Stomach (tissue), 8 donors: ENCODE measurements at regions not wholly inside any gene's neighbourhood (a gene's known extent, or its start where the extent isn't known, plus 50 kb on each side); places are given as distances from the start of the nearest gene placed in this dataset.

Experiments
- DNase-seq, 2 donors: peaks; one replicate each; pipeline versions ENCODE4 v3.0.0 to v3.0.0-alpha.2; 2013 to 2019
- H3K27ac ChIP-seq, 5 donors: fragments of 200-600 bp in 4 of 5; sonication (generic) in 4 of 5; one replicate each; pipeline ENCODE4 v1.5.1; 2013 to 2019; ENCODE audit warnings: mild to moderate bottlenecking in 1 of 5, moderate library complexity in 1 of 5
- H3K27me3 ChIP-seq, 3 donors: fragments of 200-600 bp; sonication (generic); one replicate each; pipeline ENCODE4 v1.5.1; 2017 to 2019; ENCODE audit warnings: mixed run types in 1 of 3
- H3K36me3 ChIP-seq, 4 donors: fragments of 200-600 bp; sonication (generic); 1 replicate in 3 of 4; 2 replicates in 1 of 4; pipeline ENCODE4 v1.5.1; 2016 to 2019
- H3K4me1 ChIP-seq, 4 donors: fragments of 200-600 bp; sonication (generic); one replicate each; pipeline ENCODE4 v1.5.1; 2016 to 2019
- H3K4me3 ChIP-seq, 4 donors: fragments of 200-600 bp; sonication (generic) in 3 of 4; one replicate each; pipeline ENCODE4 v1.5.1; 2016 to 2019; ENCODE audit warnings: mild to moderate bottlenecking in 1 of 4
- H3K9me3 ChIP-seq, 4 donors: fragments of 200-600 bp; sonication (generic); one replicate each; pipeline ENCODE4 v1.5.1; 2016 to 2019
- EP300 ChIP-seq: sonication (generic); formaldehyde crosslinking; IDR thresholded peaks from one replicate; pipeline ENCODE4 v1.6.1; 2017; ENCODE audit warnings: antibody characterized with exemption
- POLR2A ChIP-seq, 4 donors: fragments of 450-650 bp; IDR thresholded peaks; one replicate each; pipeline ENCODE4 v1.6.1; 2016; ENCODE audit warnings: antibody characterized with exemption in 4 of 4, control low read depth in 2 of 4, mild to moderate bottlenecking in 1 of 4, moderate library complexity in 1 of 4
- POLR2AphosphoS5 ChIP-seq, 3 donors: sonication (generic); formaldehyde crosslinking; IDR thresholded peaks; one replicate each; pipeline ENCODE4 v1.6.1; 2016; ENCODE audit warnings: antibody characterized with exemption in 3 of 3
- WGBS, 5 donors: extraction: QIAGEN DNeasy Blood & Tissue Kit in 3 of 5; methylation state at CpG; one replicate each; pipeline versions ENCODE4 v1.1.5 to v1.1.7; 2013 to 2018; 5-methylcytosine and 5-hydroxymethylcytosine counted together
- intact Hi-C: fragments of 100-400 bp; cut with DNase I; formaldehyde crosslinking; loops from one replicate; pipeline ENCODE4 v1.15.1; 2023; ENCODE audit warnings: low total_unique reads
- TF ChIP-seq, protein P1 (sequence below), 7 experiments: fragments of 450-650 bp in 4 of 7; fragments of 200-600 bp in 3 of 7; sonication (generic) in 3 of 7; IDR thresholded peaks; one replicate each; pipeline ENCODE4 v1.5.1; 2016 to 2019; ENCODE audit warnings: antibody characterized with exemption in 7 of 7, control low read depth in 2 of 7, mild to moderate bottlenecking in 1 of 7
- donor health status: healthy with polysubstance abuse.
- donor health status: Bipolar disorder and iron deficiency.
- donor health status: healthy.

DNA sequence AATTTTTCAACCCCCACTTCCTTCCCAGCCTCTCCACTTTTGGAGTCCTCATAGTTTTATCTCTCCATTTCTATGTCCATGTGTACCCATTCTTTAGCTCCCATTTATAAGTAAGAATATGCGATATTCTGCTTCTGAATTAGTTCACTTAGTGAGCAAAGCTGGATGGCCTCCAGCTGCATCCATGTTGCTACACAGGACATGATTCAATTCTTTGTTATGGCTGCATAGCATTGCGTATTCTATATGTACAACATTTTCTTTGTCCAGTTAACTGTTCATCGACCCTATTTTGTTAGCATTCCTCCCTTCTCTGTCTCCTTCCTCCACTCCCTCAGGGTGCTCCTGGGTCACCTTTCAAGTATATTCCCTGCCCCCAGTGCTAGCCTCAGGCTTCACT, 210.0 kb upstream of the SSTR4 start:
- Histone ChIP-seq H3K27me3 (no peaks in the 10 kb centered on the region), H3K27ac (no peak overlapping the region), H3K4me3 (no peak overlapping the region), H3K4me1 (peaks cover 0 to 13% (median 0%) of the 10 kb centered on the region in 4 donors), H3K9me3 (no peaks in the 10 kb centered on the region), H3K36me3 (no peaks in the 10 kb centered on the region)
- 87 to 94% (median 90%) methylated on average over 3 of the region's 3 CpGs for WGBS, 5 donors
- DNase-seq, result no peak
- TF ChIP-seq, protein P1, sequence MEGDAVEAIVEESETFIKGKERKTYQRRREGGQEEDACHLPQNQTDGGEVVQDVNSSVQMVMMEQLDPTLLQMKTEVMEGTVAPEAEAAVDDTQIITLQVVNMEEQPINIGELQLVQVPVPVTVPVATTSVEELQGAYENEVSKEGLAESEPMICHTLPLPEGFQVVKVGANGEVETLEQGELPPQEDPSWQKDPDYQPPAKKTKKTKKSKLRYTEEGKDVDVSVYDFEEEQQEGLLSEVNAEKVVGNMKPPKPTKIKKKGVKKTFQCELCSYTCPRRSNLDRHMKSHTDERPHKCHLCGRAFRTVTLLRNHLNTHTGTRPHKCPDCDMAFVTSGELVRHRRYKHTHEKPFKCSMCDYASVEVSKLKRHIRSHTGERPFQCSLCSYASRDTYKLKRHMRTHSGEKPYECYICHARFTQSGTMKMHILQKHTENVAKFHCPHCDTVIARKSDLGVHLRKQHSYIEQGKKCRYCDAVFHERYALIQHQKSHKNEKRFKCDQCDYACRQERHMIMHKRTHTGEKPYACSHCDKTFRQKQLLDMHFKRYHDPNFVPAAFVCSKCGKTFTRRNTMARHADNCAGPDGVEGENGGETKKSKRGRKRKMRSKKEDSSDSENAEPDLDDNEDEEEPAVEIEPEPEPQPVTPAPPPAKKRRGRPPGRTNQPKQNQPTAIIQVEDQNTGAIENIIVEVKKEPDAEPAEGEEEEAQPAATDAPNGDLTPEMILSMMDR (IDR thresholded peaks at IDR 0.05), result no peak
- TF ChIP-seq EP300, result no peak
- TF ChIP-seq POLR2A (IDR thresholded peaks at IDR 0.05), result no peak
- TF ChIP-seq POLR2AphosphoS5 (IDR thresholded peaks at IDR 0.05), result no peak
- intact Hi-C loops, result loop anchor here (10.0 kb wide), 1 partner anchor 60 kb away; no protein-coding TSS in a partner anchor

DNA sequence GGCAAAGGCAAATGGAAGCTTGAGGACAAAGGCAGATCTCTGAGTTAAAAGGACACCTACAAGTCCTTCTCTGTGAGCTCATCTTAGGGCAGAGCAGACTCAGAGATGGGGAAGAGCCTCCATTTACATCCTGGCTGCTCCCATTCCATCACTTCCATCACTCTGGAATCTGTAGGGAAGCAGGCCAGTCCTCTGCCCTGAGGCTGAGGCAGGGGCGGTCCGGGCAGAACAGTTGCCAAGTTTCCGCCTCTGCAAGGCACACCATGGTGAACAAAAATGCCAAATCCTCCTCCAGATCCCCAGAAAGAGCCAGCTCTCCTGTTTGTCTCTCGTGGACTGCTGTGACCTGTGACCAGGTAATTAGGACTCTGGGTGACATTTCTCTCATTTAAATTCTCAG, 209.6 kb upstream of the SSTR4 start:
- 71 to 89% (median 84%) methylated on average over 4 of the region's 4 CpGs for WGBS, 5 donors
- H3K9me3 ChIP-seq, result no peaks in the 10 kb centered on the region
- H3K4me1 ChIP-seq, result peaks cover 0 to 13% (median 0%) of the 10 kb centered on the region in 4 donors
- no peaks in the 10 kb centered on the region for H3K36me3 ChIP-seq
- TF ChIP-seq EP300 (no peak), POLR2A (IDR thresholded peaks at IDR 0.05) (no peak), POLR2AphosphoS5 (IDR thresholded peaks at IDR 0.05) (no peak)
- TF ChIP-seq, protein P1 (IDR thresholded peaks at IDR 0.05), result no peak
- H3K27me3 ChIP-seq, result no peaks in the 10 kb centered on the region
- H3K4me3 ChIP-seq, result no peak overlapping the region
- intact Hi-C loops, result loop anchor here (10.0 kb wide), 1 partner anchor 61 kb away; no protein-coding TSS in a partner anchor
- H3K27ac ChIP-seq, result no peak overlapping the region
- DNase-seq, result no peak

DNA sequence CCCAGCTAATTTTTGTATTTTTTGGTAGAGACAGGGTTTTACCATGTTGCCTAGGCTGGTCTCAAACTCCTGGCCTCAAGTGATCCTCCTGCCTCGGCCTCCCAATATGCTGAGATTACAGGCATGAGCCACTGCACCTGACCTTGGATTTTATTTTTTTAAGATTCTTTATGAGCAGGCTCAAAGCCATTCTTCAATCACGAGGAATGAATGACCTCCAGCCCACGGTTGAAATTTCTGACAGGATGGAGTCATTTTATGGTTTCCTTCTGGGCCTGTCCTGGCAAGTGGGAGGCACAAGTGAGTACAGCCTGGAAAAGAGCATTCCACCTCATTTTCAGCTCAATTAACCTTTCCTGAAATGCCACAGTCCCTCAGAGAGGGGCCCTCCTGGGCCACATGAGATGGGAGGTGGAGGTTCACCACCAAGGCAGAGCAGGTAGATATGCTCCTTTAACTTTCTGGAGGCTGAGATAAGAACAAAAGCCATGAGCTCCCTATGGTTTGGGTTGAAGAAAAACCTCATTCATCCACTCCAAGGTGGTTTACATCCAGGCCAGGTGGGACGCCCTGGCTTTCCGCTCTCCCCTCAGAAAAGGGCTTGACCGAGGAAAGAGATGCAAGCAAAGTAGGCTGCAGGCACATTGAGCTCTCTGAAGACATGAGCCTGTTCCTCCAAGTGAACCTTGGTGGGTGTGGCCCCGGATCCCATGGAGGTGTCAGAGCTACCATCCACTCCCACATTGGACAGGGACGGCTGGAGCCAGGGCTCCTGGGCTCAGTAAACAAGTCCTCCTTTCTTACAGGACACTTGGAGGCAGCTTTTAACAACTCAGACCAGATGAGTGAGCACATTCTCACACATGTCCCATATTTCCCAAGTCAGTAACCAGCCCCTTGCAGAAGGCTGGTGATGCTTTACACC, 208.5 kb upstream of the SSTR4 start:
- Histone ChIP-seq H3K9me3 (peaks cover 0 to 5% (median 0%) of the 10 kb centered on the region in 4 donors), H3K4me3 (no peak overlapping the region), H3K27me3 (no peaks in the 10 kb centered on the region), H3K27ac (no peak overlapping the region), H3K36me3 (no peaks in the 10 kb centered on the region), H3K4me1 (peaks cover 0 to 6% (median 0%) of the 10 kb centered on the region in 4 donors)
- intact Hi-C loops, result loop anchor here (10.0 kb wide), 1 partner anchor 62 kb away; no protein-coding TSS in a partner anchor
- TF ChIP-seq EP300 (no peak), POLR2AphosphoS5 (IDR thresholded peaks at IDR 0.05) (no peak), POLR2A (IDR thresholded peaks at IDR 0.05) (no peak)
- TF ChIP-seq, protein P1 (IDR thresholded peaks at IDR 0.05), result no peak
- WGBS, 5 donors, result 84 to 89% (median 86%) methylated on average over 7 to 8 of the region's 8 CpGs
- DNase-seq, result no peak

DNA sequence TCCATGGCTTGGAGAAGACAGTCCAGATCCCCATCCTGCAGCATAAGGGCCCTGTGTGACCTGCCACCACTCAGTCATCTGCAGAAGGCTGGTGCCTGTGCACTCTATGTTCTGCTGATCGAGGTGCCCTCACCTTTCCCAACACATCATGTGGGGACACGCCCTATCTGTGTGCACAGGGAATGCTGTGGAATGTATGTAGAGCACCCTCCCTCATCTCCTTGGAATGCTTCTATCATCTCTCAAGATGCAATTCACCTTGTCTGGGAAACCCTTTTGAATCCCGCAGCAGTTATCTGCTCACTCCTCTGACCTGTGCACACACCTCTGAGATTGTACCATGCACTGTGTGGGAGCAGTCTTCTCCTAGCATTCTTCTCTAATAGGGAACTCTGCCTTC, 207.2 kb upstream of the SSTR4 start:
- Histone ChIP-seq H3K27ac (no peak overlapping the region), H3K9me3 (peaks cover 0 to 5% (median 0%) of the 10 kb centered on the region in 4 donors), H3K4me3 (no peak overlapping the region), H3K27me3 (no peaks in the 10 kb centered on the region), H3K36me3 (no peaks in the 10 kb centered on the region), H3K4me1 (no peaks in the 10 kb centered on the region)
- WGBS, 5 donors, result 38 to 79% (median 51%) methylated on average over 3 of the region's 3 CpGs
- intact Hi-C loops, result loop anchor here (10.0 kb wide), 1 partner anchor 63 kb away; no protein-coding TSS in a partner anchor
- TF ChIP-seq POLR2AphosphoS5 (IDR thresholded peaks at IDR 0.05) (no peak), EP300 (no peak), POLR2A (IDR thresholded peaks at IDR 0.05) (no peak)
- TF ChIP-seq, protein P1 (IDR thresholded peaks at IDR 0.05), result no peak
- DNase-seq, result no peak
